ENCODE measurements at regions not wholly inside any gene's neighbourhood (a gene's known extent, or its start where the extent isn't known, plus 50 kb on each side); places are given as distances from the start of the nearest gene placed in this dataset.

GRCh38 chrX:476724-477075 is 90.0 kb upstream of the PPP2R3B start:
- POLR2A ChIA-PET (ENCODE audit: partially characterized antibody) = no interaction called here
- H3K9me3 ChIP-seq (ENCODE audit: insufficient read depth in 2 of 2, low read depth in 1 of 2, low read length in 1 of 2) = no peaks in the 10 kb centered on the region; a peak in 2 of 4 replicates
- no peaks in the 10 kb centered on the region for H3K79me1 ChIP-seq (ENCODE audit: low read depth, low read length)
- peak overlapping the region; percentile 73; the same call in 1 of the 2 replicates for H2BK5ac ChIP-seq (ENCODE audit: low read depth, low read length)
- no peak overlapping the region for H3K23ac ChIP-seq (ENCODE audit: insufficient read length)
- no peaks in the 10 kb centered on the region for H3K79me2 ChIP-seq (ENCODE audit: control insufficient read depth in 1 of 2, insufficient read depth in 2 of 2, low read length in 2 of 2)
- DNase-seq (ENCODE audit: low read depth in 1 of 2, low spot score in 2 of 2) (no peak), FAIRE-seq (no peak)
- no peak overlapping the region for H3K56ac ChIP-seq (replicated peaks; ENCODE audit: insufficient read length, low read depth, low read length)
- no peak overlapping the region for H4K5ac ChIP-seq (ENCODE audit: insufficient read length, low read depth, low read length)
- H3K36me3 ChIP-seq (ENCODE audit: control insufficient read depth in 2 of 4, insufficient read depth in 4 of 4, low read length in 3 of 4) = no peaks in the 10 kb centered on the region
- no peak overlapping the region for H3K4ac ChIP-seq (replicated peaks; ENCODE audit: insufficient read length, low read depth, low read length)
- H3K4me1 ChIP-seq (replicated peaks in 1 of 4; ENCODE audit: control insufficient read depth in 3 of 4, insufficient read depth in 4 of 4, low read length in 3 of 4) = peaks cover 0 to 5% (median 0%) of the 10 kb centered on the region in 4 experiments; a peak in 1 of 7 replicates
- no peak overlapping the region for H3K14ac ChIP-seq (ENCODE audit: insufficient read length)
- H3K9ac ChIP-seq (replicated peaks in 1 of 4; ENCODE audit: extremely low read depth in 1 of 4, low read depth in 3 of 4, low read length in 3 of 4) = no peak overlapping the region
- no peak overlapping the region for H3K4me3 ChIP-seq (ENCODE audit: extremely low read depth in 1 of 4, insufficient read depth in 2 of 4, low read depth in 3 of 4, low read length in 4 of 4)
- no peak overlapping the region for H2AK5ac ChIP-seq (ENCODE audit: low read depth, low read length)
- H2BK20ac ChIP-seq (ENCODE audit: low read length) = no peak overlapping the region
- H3K27me3 ChIP-seq (replicated peaks in 1 of 4; ENCODE audit: control insufficient read depth in 3 of 4, extremely low read depth in 1 of 4, insufficient read depth in 3 of 4, low read length in 3 of 4) = no peaks in the 10 kb centered on the region
- no peak overlapping the region for H2BK15ac ChIP-seq (ENCODE audit: low read length)
- no peak overlapping the region for H2BK120ac ChIP-seq (replicated peaks; ENCODE audit: low read depth, low read length)
- no peak overlapping the region for H4K91ac ChIP-seq (replicated peaks; ENCODE audit: insufficient read length, low read length)
- no peaks in the 10 kb centered on the region; the same call in 1 of the 2 replicates for H3K23me2 ChIP-seq (ENCODE audit: low read depth, low read length)
- 0 out of 2 replicates have a peak overlapping the region, but pooled peaks have one; percentile 77 for H2BK12ac ChIP-seq (ENCODE audit: low read depth, low read length)
- CTCF ChIA-PET (ENCODE audit: partially characterized antibody) = no interaction called here
- WGBS, 2 experiments (ENCODE audit: extremely low coverage in 1 of 2, insufficient coverage in 1 of 2, insufficient read length in 1 of 2, insufficient replicate concordance in 2 of 2, low coverage in 1 of 2, low lambda C conversion rate in 2 of 2, missing lambda C conversion rate in 1 of 2) = 91% methylated on average over 16 of the region's 21 CpGs; no CpG with 5 or more reads in 1 of the 2 experiments
- no peak overlapping the region; the same call in 1 of the 2 replicates for H3K27ac ChIP-seq (ENCODE audit: low read depth, low read length)
- TF ChIP-seq SIRT6 (IDR thresholded peaks at IDR 0.05; ENCODE audit: low read length) (no peak), SP1 (IDR thresholded peaks at IDR 0.05; ENCODE audit: low read depth, low read length) (no peak), FOSL1 (IDR thresholded peaks at IDR 0.05; ENCODE audit: insufficient read depth, low read depth, low read length) (no peak), JUN (IDR thresholded peaks at IDR 0.05; ENCODE audit: low read depth, low read length) (no peak), TBP (IDR thresholded peaks at IDR 0.05; ENCODE audit: low read depth, low read length) (no peak), KDM5A (IDR thresholded peaks at IDR 0.05; ENCODE audit: low read length) (no peak), GABPA (IDR thresholded peaks at IDR 0.05; ENCODE audit: borderline replicate concordance, insufficient read depth, low read length) (no peak), ZNF274 (IDR thresholded peaks at IDR 0.05; ENCODE audit: borderline replicate concordance, extremely low read depth, low read length) (no peak), CEBPB (IDR thresholded peaks at IDR 0.05; ENCODE audit: low read depth, low read length) (no peak), BRCA1 (IDR thresholded peaks at IDR 0.05; ENCODE audit: low read depth, low read length) (no peak), POLR2AphosphoS5 (IDR thresholded peaks at IDR 0.05; ENCODE audit: low read depth, low read length) (no peak), RFX5 (IDR thresholded peaks at IDR 0.05; ENCODE audit: borderline replicate concordance, low read depth, low read length) (no peak), TAF7 (optimal IDR thresholded peaks at IDR 0.05; ENCODE audit: borderline replicate concordance, low read depth, low read length) (no peak), SP2 (IDR thresholded peaks at IDR 0.05; ENCODE audit: low read length) (no peak)
- H3K4me2 ChIP-seq (ENCODE audit: insufficient read depth in 1 of 2, low read depth in 2 of 2, low read length in 2 of 2) = no peak overlapping the region
- no peak overlapping the region for H2AFZ ChIP-seq (ENCODE audit: low read length)
- H3K18ac ChIP-seq (ENCODE audit: extremely low read depth, low read length) = no peak overlapping the region
- no peaks in the 10 kb centered on the region for H4K20me1 ChIP-seq (replicated peaks in 1 of 2; ENCODE audit: control insufficient read depth in 1 of 2, insufficient read depth in 2 of 2, low read length in 2 of 2)
- 0 out of 2 replicates have a peak overlapping the region, but pooled peaks have one; percentile 35 for H4K8ac ChIP-seq (ENCODE audit: extremely low read depth, insufficient read depth, low read length)
